Right lobe of liver (tissue), 6 donors: ENCODE measurements at regions not wholly inside any gene's neighbourhood (a gene's known extent, or its start where the extent isn't known, plus 50 kb on each side); places are given as distances from the start of the nearest gene placed in this dataset.
A peak's percentile ranks its signal among the peaks of the same experiment; 100 is the strongest.

ENCODE experiments used
- ATAC-seq, 4 donors: fragments of 200-7000 bp; cut with Tn5 transposase; one replicate each; pipeline ENCODE4 v1.9.1; 2020; ENCODE audit warnings: mild to moderate bottlenecking in 4 of 4, moderate library complexity in 4 of 4
- DNase-seq, 3 donors: peaks; one replicate each; pipeline ENCODE4 v3.0.0-alpha.2; 2020
- H3K27ac ChIP-seq, 3 donors: fragments of 200-600 bp; one replicate each; pipeline ENCODE4 v1.8.0; 2022
- H3K27me3 ChIP-seq, 2 donors: fragments of 200-600 bp; one replicate each; pipeline ENCODE4 v1.8.0; 2022
- H3K36me3 ChIP-seq, 4 donors: fragments of 200-600 bp; sonication (generic) in 1 of 4; one replicate each; pipeline versions ENCODE4 v1.5.1 to v1.8.0; 2017 to 2022; ENCODE audit warnings: control low read depth in 1 of 4
- H3K4me1 ChIP-seq, 4 donors: fragments of 200-600 bp; sonication (generic) in 1 of 4; one replicate each; pipeline versions ENCODE4 v1.5.1 to v1.8.0; 2017 to 2022; ENCODE audit warnings: control low read depth in 1 of 4
- H3K4me3 ChIP-seq, 3 donors: fragments of 200-600 bp; one replicate each; pipeline ENCODE4 v1.8.0; 2022
- H3K9me3 ChIP-seq, 4 donors: fragments of 200-600 bp; sonication (generic) in 1 of 4; one replicate each; pipeline versions ENCODE4 v1.5.1 to v1.8.0; 2017 to 2022; ENCODE audit warnings: control low read depth in 1 of 4
- POLR2A ChIP-seq: fragments of 450-650 bp; IDR thresholded peaks from one replicate; pipeline ENCODE4 v1.6.1; 2017; ENCODE audit warnings: antibody characterized with exemption, mild to moderate bottlenecking
- WGBS: methylation state at CpG from one replicate; pipeline ENCODE4 v1.1.6; 2018; ENCODE audit warnings: low coverage, low lambda C conversion rate; ENCODE audit not compliant: insufficient coverage; ENCODE audit errors: missing lambda C conversion rate; 5-methylcytosine and 5-hydroxymethylcytosine counted together
- intact Hi-C, 2 donors: fragments of 100-400 bp; cut with DNase I; formaldehyde crosslinking; loops; one replicate each; pipeline versions ENCODE4 v1.11.2 to v1.14.1; 2022
- TF ChIP-seq, protein P1 (sequence below), 4 donors: fragments of 200-600 bp in 3 of 4; fragments of 450-650 bp in 1 of 4; IDR thresholded peaks; one replicate each; pipeline versions ENCODE4 v1.5.1 to v1.8.0; 2016 to 2022; ENCODE audit warnings: antibody characterized with exemption in 4 of 4, mild to moderate bottlenecking in 2 of 4
- donor health status: DM: no; HTN: yes; CAD: no.
- donor health status: DM: no; HTN: no; CAD: no.
- donor health status: DM: no; HTN: no; CAD: no.
- donor health status: DM: no; HTN: yes; CAD: no.
- donor health status: DM: no; HTN: yes; CAD: no.

DNA sequence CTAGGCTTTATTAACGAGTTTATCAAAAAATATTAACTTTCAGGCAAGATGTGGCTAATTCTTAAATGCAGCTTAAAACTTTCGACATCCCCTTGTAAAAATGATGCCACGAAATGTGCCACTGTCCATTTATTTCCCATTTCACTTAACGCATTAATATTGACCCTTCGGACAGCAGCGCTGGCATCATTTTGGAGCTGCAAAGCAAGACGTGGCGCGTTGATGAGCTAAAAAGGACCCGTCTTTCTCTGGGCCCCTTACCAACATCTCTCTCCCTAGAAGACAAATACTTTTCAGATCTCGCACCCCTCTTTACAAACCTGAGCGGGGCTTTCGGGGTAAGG, 367.9 kb downstream of the MTX2 start:
- intact Hi-C loops, result loop anchor here in 1 of 2 donors (10.0 kb wide), 1 partner anchor 492 kb away; no protein-coding TSS in a partner anchor

DNA sequence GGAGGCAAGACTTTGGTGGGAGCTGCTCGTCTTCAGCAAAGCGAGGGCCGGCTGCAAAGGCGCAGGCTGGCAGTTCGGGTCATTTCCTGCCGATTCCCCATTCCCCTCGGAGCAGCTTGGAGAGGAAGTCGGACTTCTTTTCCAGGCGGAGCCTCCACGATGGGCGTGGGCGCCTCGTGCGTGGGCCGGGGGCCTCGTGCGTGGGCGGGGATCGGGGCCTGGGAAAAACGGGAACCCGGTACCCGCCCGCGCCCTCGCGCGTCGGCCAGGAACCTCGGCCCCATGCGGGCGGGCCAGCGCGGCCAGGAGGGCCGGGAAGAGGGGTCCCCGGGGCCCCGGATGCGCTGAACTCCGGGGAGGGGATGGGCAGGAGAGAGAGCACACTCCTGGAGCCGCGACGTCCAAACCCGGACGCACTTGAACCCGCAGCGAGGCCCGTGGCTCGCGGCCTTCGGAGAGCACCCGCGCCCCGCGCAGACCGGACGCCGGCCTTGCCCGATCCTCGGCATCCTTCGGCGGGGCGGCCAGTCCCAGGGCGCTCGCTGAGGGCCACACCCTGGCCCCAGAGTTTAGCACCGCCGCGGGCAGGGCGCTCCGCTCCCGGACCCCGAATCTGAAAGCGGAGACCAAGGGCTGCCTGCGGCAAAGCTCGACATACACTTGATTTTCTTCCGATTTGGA, 368.4 kb downstream of the MTX2 start:
- 2% methylated on average over 12 of the region's 74 CpGs for WGBS
- ATAC-seq (peak; percentile 48 to 64 (median 52)), DNase-seq (peak in 2 of 3 donors; percentile 27 to 57)
- peak overlapping the region; percentile 59 to 64 (median 60) for H3K4me3 ChIP-seq
- intact Hi-C loops, result loop anchor here in 1 of 2 donors (10.0 kb wide), 1 partner anchor 493 kb away; no protein-coding TSS in a partner anchor
- TF ChIP-seq, protein P1, sequence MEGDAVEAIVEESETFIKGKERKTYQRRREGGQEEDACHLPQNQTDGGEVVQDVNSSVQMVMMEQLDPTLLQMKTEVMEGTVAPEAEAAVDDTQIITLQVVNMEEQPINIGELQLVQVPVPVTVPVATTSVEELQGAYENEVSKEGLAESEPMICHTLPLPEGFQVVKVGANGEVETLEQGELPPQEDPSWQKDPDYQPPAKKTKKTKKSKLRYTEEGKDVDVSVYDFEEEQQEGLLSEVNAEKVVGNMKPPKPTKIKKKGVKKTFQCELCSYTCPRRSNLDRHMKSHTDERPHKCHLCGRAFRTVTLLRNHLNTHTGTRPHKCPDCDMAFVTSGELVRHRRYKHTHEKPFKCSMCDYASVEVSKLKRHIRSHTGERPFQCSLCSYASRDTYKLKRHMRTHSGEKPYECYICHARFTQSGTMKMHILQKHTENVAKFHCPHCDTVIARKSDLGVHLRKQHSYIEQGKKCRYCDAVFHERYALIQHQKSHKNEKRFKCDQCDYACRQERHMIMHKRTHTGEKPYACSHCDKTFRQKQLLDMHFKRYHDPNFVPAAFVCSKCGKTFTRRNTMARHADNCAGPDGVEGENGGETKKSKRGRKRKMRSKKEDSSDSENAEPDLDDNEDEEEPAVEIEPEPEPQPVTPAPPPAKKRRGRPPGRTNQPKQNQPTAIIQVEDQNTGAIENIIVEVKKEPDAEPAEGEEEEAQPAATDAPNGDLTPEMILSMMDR (IDR thresholded peaks at IDR 0.05), result no peak
- TF ChIP-seq POLR2A, result no peak
- H3K27ac ChIP-seq, result no peak overlapping the region
- H3K4me1 ChIP-seq, result peaks cover 0 to 6% (median 0%) of the 10 kb centered on the region in 4 donors
- H3K9me3 ChIP-seq, result no peaks in the 10 kb centered on the region
- peaks cover 3 to 34% of the 10 kb centered on the region in 2 donors for H3K27me3 ChIP-seq
- H3K36me3 ChIP-seq, result no peaks in the 10 kb centered on the region

More for the DNA sequence above, 367.9 kb downstream of the MTX2 start:
- H3K36me3 ChIP-seq, result no peaks in the 10 kb centered on the region
- no peak for TF ChIP-seq POLR2A
- TF ChIP-seq, protein P1 (IDR thresholded peaks at IDR 0.05), result no peak
- no peaks in the 10 kb centered on the region for H3K9me3 ChIP-seq
- no peak overlapping the region for H3K4me3 ChIP-seq
- H3K27me3 ChIP-seq, result peaks cover 3 to 34% of the 10 kb centered on the region in 2 donors
- 20% methylated on average over 12 of the region's 13 CpGs for WGBS
- H3K27ac ChIP-seq, result no peak overlapping the region
- DNase-seq, result no peak
- no peak for ATAC-seq
- peaks cover 0 to 6% (median 0%) of the 10 kb centered on the region in 4 donors for H3K4me1 ChIP-seq

DNA sequence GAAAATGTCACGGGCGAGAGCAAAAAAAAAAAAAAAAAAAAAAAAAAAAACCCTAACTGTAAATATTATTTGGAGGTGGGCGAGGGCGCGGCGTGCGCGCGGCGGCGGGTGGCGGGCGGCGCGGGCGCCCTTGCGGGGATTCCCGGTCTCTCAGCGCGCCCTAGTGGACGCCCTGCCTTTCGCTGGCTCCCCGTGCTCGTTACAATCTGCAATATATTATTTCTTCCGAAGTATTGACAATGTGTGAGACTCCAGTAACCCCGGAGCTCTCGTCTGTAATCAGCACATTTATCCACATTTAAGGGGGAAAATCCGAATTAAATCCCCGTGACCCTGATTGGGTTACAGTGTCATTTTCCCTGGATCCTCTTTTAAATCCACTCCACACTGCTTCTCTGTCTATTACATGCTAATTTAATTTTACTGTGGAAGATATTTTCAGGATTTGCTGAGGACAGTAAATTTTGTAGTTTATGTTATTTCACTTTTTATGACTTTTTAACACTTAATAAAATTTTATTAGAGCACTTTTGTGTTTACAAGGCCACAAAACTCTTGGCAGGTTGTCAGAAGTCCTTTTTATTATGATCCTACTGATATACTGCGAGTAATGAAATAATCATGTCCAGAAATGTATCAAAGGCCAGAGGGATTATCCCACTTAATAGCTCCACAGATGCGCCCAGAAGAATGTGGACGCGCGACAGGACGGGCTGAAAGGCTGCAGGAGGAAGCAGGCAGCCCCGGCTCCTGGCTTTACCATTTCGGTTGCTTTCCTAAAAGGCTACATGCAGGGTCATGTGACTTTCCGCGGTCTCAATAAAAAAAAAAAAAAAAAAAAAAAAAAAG, 369.1 kb downstream of the MTX2 start:
- H3K9me3 ChIP-seq, result no peaks in the 10 kb centered on the region
- ATAC-seq (peak; percentile 96 to 99 (median 97)), DNase-seq (peak; percentile 68 to 70 (median 69))
- H3K27me3 ChIP-seq, result peaks cover 3 to 34% of the 10 kb centered on the region in 2 donors
- no peak for TF ChIP-seq POLR2A
- TF ChIP-seq, protein P1 (IDR thresholded peaks at IDR 0.05), result peak; percentile 71 to 86 (median 78)
- peaks cover 0 to 6% (median 0%) of the 10 kb centered on the region in 4 donors for H3K4me1 ChIP-seq
- no peak overlapping the region for H3K27ac ChIP-seq
- H3K4me3 ChIP-seq, result peak overlapping the region; percentile 59 to 64 (median 60)
- intact Hi-C loops, result loop anchor here in 1 of 2 donors (10.0 kb wide), 1 partner anchor 494 kb away; no protein-coding TSS in a partner anchor
- 4% methylated on average over 39 of the region's 39 CpGs for WGBS
- no peaks in the 10 kb centered on the region for H3K36me3 ChIP-seq

DNA sequence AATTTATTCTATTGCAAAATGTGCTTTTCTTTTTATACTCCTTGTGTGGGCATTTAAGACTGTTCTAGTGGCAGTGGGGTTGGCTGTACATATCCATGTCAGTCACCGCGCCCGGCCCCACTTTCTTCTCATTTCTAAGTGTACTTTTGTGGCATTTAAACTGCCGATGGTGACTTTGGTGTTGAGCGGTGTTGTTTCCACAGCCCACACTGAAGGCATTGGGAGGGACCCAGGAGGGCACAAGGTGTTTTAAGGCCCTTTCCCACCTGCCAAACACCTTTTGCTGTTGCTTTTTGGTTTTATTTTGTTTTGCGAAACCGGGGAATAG, 369.7 kb downstream of the MTX2 start:
- TF ChIP-seq, protein P1 (IDR thresholded peaks at IDR 0.05), result no peak
- no peak for TF ChIP-seq POLR2A
- H3K27me3 ChIP-seq, result peaks cover 3 to 34% of the 10 kb centered on the region in 2 donors
- H3K4me1 ChIP-seq, result peaks cover 0 to 6% (median 0%) of the 10 kb centered on the region in 4 donors
- H3K36me3 ChIP-seq, result no peaks in the 10 kb centered on the region
- ATAC-seq (no peak), DNase-seq (no peak)
- intact Hi-C loops, result loop anchor here in 1 of 2 donors (10.0 kb wide), 1 partner anchor 494 kb away; no protein-coding TSS in a partner anchor
- H3K27ac ChIP-seq, result no peak overlapping the region
- no peaks in the 10 kb centered on the region for H3K9me3 ChIP-seq
- H3K4me3 ChIP-seq, result no peak overlapping the region
- 45% methylated on average over 6 of the region's 7 CpGs for WGBS
